RWPE1 (cell line): ENCODE measurements at regions not wholly inside any gene's neighbourhood (a gene's known extent, or its start where the extent isn't known, plus 50 kb on each side); places are given as distances from the start of the nearest gene placed in this dataset.

Source experiments
- CTCF ChIA-PET: fragments of 350-600 bp; sonication (Branson Sonifier 250); formaldehyde crosslinking; extraction: SDS; loops from one replicate; lab custom pipeline; 2021; lab: Yijun Ruan, JAX
- POLR2A ChIA-PET: fragments of 400-600 bp; formaldehyde crosslinking; extraction: SDS; loops from one replicate; lab custom pipeline; 2020; ENCODE audit warnings: antibody characterized with exemption; ENCODE audit not compliant: low non-redundant PET; lab: Yijun Ruan, JAX
- DNase-seq: peaks from one replicate; pipeline ENCODE4 v3.0.0; 2012; ENCODE audit warnings: low spot score
- H3K27ac ChIP-seq: fragments of 450-650 bp; 2 replicates; pipeline ENCODE4 v1.5.1; 2017
- CTCF ChIP-seq: fragments of 450-650 bp; conservative IDR thresholded peaks from 2 replicates; pipeline ENCODE4 v1.5.1; 2017; ENCODE audit warnings: low read depth, mild to moderate bottlenecking

GRCh38 chr16:54577651-54578128 is 291.1 kb upstream of the IRX3 start:
- CTCF ChIA-PET, result no interaction called here
- DNase-seq, result no peak
- no peak overlapping the region for H3K27ac ChIP-seq
- POLR2A ChIA-PET, result no interaction called here
- no peak for TF ChIP-seq CTCF

- no peak overlapping the region for H3K27ac ChIP-seq
- TF ChIP-seq CTCF, result no peak
- ChIA-PET POLR2A (no interaction called here), CTCF (interaction anchor here (0.6 kb wide), 1 partner anchor 381 kb away, joined by 4 read pairs; no protein-coding TSS in a partner anchor)
- no peak for DNase-seq
Observed at GRCh38 chr16:54576785-54577184, 290.2 kb upstream of the IRX3 start.

GRCh38 chr16:54568906-54569807 is 282.6 kb upstream of the IRX3 start:
- TF ChIP-seq CTCF, result no peak
- CTCF ChIA-PET, result interaction anchor here (0.6 kb wide), 1 partner anchor 90 kb away, joined by 3 read pairs; no protein-coding TSS in a partner anchor
- POLR2A ChIA-PET, result no interaction called here
- no peak for DNase-seq
- no peak overlapping the region for H3K27ac ChIP-seq

GRCh38 chr16:54564841-54565240 is 278.3 kb upstream of the IRX3 start:
- no peak overlapping the region for H3K27ac ChIP-seq
- ChIA-PET CTCF (no interaction called here), POLR2A (no interaction called here)
- no peak for TF ChIP-seq CTCF
- no peak for DNase-seq

GRCh38 chr16:54554581-54554980 is 268.0 kb upstream of the IRX3 start:
- no peak for DNase-seq
- POLR2A ChIA-PET, result no interaction called here
- no peak overlapping the region for H3K27ac ChIP-seq
- CTCF ChIA-PET, result no interaction called here
- no peak for TF ChIP-seq CTCF

GRCh38 chr16:54548281-54548680 is 261.7 kb upstream of the IRX3 start:
- CTCF ChIA-PET, result interaction anchor here (0.6 kb wide), 1 partner anchor 98 kb away, joined by 3 read pairs; no protein-coding TSS in a partner anchor
- no peak for TF ChIP-seq CTCF
- no peak overlapping the region for H3K27ac ChIP-seq
- POLR2A ChIA-PET, result no interaction called here
- no peak for DNase-seq
